T-helper 2 cell (primary cell): ENCODE measurements at regions not wholly inside any gene's neighbourhood (a gene's known extent, or its start where the extent isn't known, plus 50 kb on each side); places are given as distances from the start of the nearest gene placed in this dataset.

Experiments used
- DNase-seq, 5 experiments: peaks; one replicate each; pipeline versions ENCODE4 v3.0.0 to v3.0.0-alpha.2; 2012 to 2022

- DNase-seq, result no peak
Measured at GRCh38 chr10:90418869-90419652, 438.8 kb downstream of the HTR7 start.

GRCh38 chr10:90420637-90421318, 437.1 kb downstream of the HTR7 start:
- DNase-seq, result no peak

DNA sequence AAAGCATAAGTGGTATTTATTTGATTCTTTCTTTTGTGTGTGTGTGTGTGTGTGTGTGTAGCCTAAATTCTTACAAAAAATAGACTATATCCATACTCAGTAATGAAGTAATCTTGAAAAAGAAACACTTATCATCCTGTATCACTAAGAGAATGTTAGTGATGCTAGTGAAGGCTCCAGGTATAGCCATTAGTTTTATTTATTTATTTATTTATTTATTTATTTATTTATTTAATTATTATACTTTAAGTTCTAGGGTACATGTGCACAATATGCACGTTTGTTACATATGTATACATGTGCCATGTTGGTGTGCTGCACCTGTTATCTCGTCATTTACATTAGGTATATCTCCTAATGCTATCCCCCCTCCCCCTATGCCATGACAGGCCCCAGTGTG, 436.0 kb downstream of the HTR7 start:
- DNase-seq, result no peak

DNA sequence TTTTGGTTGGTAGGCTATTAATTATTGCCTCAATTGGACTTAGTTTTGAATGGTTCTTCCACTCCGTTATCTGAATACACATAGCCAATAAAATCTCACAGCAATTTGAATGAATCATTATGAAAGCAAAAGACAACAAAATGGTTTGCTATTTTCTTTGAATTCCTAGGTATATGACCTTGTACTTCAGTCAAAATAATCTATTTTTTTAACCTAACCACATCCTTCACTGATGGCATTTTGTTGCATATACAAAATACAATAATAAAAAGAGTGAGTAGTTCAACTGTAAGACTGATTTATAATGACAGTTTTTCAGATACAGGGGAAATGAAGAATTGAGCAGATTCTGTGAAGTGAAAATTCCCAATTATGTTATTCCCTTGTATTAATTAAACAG, 433.1 kb downstream of the HTR7 start:
- DNase-seq, result no peak

DNA sequence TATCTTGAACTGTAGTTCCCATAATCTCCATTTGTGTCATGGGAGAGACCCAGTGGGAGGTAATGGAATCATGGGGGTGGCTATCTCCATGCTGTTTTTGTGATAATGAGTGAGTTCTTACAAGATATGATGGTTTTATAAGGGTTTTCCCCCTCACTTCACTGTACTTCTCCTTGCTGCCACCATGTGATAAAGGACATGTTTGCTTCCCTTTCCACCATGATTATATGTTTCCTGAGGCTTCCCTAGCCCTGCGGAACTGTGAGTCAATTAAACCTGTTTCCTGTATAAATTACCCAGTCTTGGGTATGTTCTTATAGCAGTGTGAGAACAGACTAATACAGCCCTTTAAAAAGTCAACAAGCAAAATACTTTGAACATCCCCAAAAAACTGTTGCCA, 427.7 kb downstream of the HTR7 start:
- no peak for DNase-seq

- no peak for DNase-seq
Measured at GRCh38 chr10:90432866-90433265, 425.0 kb downstream of the HTR7 start.

DNA sequence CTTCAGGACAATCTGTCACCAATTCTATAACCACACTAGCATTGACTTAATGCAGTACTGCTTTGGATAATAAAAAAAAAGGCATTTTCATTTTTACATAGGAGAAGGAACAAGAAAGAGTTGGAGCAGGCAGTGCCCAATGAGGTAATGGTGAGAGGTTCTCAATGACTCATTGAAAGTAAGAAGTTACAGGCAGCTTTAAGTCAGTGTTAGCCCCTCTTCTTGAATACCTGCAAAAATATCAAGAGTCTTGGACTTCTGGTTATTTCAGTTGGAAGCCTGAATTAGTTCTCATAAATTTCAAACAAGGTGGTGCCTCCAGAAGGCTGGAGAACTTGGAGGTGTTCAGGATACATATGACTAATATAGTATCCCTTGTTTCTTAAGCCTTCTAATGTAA, 422.5 kb downstream of the HTR7 start:
- no peak for DNase-seq

DNA sequence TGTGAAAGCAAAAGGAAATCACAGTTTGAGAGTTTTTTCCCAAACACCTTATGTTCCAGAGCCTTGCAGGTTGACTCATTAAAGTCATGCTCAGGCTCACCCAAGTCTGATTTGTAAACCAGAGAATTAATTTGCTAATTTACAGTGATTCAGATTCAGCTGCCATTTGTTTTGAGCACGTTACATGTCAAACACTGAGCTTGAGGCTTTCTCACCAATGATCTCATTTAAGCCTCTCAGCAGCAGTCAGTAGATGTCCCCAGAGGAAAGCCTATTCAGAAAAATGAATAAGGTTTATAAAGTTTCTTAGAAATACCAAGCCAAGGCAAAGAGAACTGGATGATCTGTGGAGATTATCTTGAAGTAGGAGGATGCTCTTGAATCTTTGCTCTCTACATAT, 420.4 kb downstream of the HTR7 start:
- no peak for DNase-seq

GRCh38 chr10:90440870-90441269, 417.0 kb downstream of the HTR7 start:
- DNase-seq, result no peak

DNA sequence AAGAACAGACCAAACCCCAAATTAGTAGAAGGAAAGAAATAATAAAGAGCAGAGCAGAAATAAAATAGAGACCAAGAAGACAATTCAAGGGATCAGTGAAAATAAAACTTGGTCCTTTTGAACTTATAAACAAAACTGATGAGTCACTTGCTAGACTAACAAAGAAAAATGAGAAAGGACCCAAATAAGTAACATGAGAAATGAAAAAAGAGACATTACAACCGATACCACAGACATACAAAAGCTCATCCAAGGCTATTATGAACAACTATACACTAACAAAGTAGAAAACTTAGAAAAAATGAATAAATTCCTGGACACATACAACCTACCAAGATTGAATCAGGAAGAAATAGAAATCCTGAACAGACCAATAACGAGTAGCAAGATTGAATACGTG, 414.5 kb downstream of the HTR7 start:
- DNase-seq, result no peak

- DNase-seq, result no peak
Measured at GRCh38 chr10:90447831-90448230, 410.0 kb downstream of the HTR7 start.

GRCh38 chr10:90450797-90451196, 407.0 kb downstream of the HTR7 start:
- DNase-seq, result no peak

DNA sequence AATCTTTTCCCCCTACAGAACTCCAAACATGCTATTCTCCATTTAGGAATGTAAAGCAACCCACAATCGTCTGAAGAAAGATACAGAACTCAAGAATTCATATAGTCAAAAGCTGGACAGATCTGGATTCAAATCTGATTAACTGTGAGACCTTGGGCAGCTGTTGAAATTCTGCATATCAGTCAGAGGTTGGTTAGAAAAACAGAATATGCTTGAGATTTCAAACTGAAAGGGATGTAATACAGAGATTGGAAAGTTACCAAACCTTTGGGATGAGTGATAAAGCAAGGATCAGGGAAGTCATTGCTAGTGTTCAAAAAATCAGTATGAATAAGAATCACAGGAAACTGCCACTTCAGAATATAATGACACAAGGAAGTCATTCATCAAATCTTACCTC, 406.6 kb downstream of the HTR7 start:
- no peak for DNase-seq

GRCh38 chr10:90458054-90458453, 399.8 kb downstream of the HTR7 start:
- DNase-seq, result no peak

DNA sequence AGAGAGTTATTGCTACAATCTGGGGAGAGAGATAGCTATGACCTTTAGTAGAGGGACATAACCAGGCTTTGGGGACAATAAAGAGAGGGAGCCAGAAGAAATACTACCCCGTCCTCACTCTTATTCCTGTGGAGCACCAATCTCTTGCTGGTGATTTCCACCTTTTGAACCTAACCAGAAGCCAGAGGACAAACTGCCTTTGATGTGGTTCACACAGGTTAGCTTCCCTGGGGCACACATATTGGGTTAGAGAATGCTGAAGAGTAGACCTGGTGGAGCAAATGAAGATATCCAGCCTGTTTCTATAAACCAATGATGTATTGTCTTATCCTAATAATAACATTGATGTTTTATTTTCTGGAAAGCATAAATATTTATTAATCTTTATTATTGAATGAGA, 399.3 kb downstream of the HTR7 start:
- DNase-seq, result no peak

- DNase-seq, result no peak
Measured at GRCh38 chr10:90461437-90462155, 396.2 kb downstream of the HTR7 start.

DNA sequence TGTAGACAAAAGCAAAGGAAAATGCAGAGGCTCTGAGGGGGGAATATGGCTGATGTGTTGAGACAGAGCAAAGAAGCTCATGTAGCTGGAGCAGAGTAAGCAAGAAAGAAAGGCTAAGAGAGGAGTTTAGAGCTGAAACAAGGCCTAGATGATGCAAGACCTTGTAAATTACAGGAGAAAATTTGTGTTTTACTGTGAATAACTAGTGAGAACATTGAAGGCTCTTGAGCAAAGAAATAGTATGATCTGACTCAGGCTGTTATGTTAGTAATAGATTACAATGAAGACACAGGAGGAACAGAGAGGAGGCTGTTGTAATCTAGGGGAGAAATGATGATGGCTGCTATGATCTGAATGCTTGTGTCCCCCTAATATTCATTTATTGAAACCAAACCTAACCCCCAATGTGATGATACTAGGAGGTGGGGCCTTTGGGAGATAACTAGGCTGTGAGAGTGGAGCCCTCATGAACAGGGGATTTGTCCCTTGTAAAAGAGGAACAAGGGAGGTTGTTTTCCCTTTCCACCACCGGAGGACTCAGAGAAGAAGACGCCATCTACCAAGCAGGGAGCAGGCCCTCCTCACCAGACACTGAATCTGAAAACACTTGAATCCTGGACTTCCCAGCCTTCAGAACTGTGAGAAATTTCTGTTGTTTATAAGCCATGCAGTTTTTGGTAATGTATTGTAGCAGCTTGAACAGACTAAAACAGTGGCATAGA, 394.9 kb downstream of the HTR7 start:
- DNase-seq, result no peak

GRCh38 chr10:90464329-90464728, 393.5 kb downstream of the HTR7 start:
- no peak for DNase-seq

DNA sequence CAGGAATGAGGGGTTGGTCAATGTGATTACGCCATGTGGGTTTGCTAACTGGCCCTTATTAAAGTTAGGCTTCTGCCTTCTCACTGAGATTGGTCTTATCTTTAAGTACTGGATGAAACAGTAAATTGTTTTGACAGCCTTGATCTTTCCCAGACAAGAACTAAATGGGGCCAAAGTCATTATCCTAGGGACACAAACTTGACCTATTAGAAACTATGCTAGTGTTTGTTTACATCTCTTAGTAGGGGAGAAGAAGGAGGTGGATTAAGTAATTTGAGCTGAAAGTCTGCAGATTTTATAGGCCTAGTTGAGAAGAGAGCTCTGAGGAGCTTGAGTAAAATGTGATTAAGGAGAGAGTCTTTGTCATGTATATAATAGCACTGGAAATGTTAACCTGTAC, 386.9 kb downstream of the HTR7 start:
- no peak for DNase-seq

DNA sequence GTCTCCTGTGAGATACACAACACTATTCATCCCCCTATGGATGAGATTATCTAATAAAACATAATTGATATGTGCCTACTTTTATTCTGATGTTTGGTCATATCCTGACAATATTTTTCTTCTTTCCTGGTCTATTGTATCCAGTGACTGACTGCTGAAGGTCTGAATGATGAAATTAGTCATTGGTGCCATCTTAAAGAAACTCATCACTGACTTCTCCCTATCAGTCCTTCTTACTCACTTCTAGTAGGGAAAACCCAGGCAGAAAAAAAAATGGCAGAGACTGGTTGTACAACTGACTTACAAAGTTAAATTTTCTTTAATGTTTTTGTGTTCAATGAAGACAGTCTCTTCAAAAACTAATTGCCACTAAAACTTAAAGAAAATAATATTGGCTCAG, 377.4 kb downstream of the HTR7 start:
- DNase-seq, result no peak

GRCh38 chr10:90481326-90481923, 376.4 kb downstream of the HTR7 start:
- DNase-seq, result no peak

- no peak for DNase-seq
Measured at GRCh38 chr10:90484518-90484917, 373.3 kb downstream of the HTR7 start.

DNA sequence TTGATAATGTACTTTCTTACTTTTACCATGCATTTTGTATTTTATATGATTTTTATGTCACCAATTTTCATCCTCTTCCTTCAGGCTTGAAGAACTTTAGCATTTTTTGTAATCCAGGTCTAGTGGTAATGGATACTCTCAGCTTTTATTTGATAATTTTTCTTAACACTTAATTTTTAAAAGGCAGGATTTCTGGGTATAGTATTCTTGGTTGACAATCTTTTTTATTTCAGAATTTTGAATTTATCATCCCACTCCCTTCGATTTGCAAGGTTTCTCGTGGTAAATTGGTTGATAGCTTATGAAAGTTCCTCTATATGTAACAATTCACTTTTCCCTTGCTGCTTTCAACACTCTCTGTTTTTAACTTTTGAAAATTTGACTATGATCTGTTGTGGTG, 363.7 kb downstream of the HTR7 start:
- no peak for DNase-seq
